Loucy (cell line): ENCODE measurements at regions not wholly inside any gene's neighbourhood (a gene's known extent, or its start where the extent isn't known, plus 50 kb on each side); places are given as distances from the start of the nearest gene placed in this dataset.

Source experiments
- EZH2phosphoT487 ChIP-seq: fragments of 200-600 bp; IDR thresholded peaks from 2 replicates; pipeline ENCODE4 v1.6.1; 2018; ENCODE audit warnings: antibody characterized with exemption, mild to moderate bottlenecking, moderate library complexity, borderline replicate concordance
- TF ChIP-seq, protein P1 (sequence below): fragments of 200-600 bp; sonication (generic); conservative IDR thresholded peaks from 2 replicates; pipeline ENCODE4 v1.5.1; 2014; ENCODE audit warnings: mild to moderate bottlenecking, antibody characterized with exemption, low read length

DNA sequence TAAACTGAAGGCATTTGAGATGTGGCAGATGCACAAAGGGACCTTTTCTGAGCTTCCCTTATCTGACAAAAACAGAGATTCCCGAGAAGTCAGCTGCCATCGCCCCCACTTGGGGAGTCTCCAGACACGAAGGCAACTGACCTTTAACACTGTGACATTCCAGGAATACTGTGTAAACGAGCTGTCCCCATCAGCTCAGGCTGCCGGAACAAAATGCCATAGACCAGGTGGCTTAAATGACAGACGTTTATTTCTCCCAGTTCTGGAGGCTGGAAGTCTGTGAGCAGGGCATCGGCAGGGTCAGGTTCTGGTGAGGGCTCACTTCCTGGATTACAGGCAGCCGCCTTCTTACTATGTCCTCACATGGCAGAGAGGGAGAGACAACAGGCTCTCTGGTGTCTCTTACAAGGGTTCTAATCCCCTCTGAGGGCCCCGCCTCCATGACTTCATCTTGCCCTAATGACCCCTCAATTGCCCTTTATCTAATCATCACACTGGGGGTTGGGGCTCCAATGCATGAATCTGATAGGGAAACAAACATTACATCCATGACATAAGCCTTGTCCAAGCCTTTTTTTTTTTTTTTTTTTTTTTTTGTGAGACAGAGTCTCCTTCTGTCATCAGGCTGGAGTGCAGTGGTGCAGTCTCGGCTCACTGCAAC, 178.5 kb upstream of the RPL38 start:
- TF ChIP-seq, protein P1, sequence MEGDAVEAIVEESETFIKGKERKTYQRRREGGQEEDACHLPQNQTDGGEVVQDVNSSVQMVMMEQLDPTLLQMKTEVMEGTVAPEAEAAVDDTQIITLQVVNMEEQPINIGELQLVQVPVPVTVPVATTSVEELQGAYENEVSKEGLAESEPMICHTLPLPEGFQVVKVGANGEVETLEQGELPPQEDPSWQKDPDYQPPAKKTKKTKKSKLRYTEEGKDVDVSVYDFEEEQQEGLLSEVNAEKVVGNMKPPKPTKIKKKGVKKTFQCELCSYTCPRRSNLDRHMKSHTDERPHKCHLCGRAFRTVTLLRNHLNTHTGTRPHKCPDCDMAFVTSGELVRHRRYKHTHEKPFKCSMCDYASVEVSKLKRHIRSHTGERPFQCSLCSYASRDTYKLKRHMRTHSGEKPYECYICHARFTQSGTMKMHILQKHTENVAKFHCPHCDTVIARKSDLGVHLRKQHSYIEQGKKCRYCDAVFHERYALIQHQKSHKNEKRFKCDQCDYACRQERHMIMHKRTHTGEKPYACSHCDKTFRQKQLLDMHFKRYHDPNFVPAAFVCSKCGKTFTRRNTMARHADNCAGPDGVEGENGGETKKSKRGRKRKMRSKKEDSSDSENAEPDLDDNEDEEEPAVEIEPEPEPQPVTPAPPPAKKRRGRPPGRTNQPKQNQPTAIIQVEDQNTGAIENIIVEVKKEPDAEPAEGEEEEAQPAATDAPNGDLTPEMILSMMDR: no peak
- no peak for TF ChIP-seq EZH2phosphoT487
